ENCODE measurements at regions not wholly inside any gene's neighbourhood (a gene's known extent, or its start where the extent isn't known, plus 50 kb on each side); places are given as distances from the start of the nearest gene placed in this dataset.

- Histone ChIP-seq H3K4me1 (ENCODE audit: insufficient read depth, low read length) (no peaks in the 10 kb centered on the region), H3K27ac (ENCODE audit: low read depth, low read length) (no peak overlapping the region), H3K36me3 (ENCODE audit: insufficient read depth, low read length) (no peaks in the 10 kb centered on the region), H3K4me3 (ENCODE audit: low read length) (no peak overlapping the region), H3K27me3 (ENCODE audit: insufficient read depth, low read length) (no peaks in the 10 kb centered on the region), H3K9me3 (ENCODE audit: insufficient read depth, low read depth, low read length) (no peaks in the 10 kb centered on the region), H3K9ac (ENCODE audit: low read depth, low read length) (no peak overlapping the region)
- WGBS, result 94% methylated on average over 12 of the region's 12 CpGs
Observed at GRCh38 chr3:187958432-187959003, 195.4 kb upstream of the LPP start.

GRCh38 chr3:187960820-187961219 lies 193.1 kb upstream of the LPP start:
- H3K4me1 ChIP-seq (ENCODE audit: insufficient read depth, low read length), result no peaks in the 10 kb centered on the region
- 92% methylated on average over 2 of the region's 2 CpGs for WGBS
- H3K27ac ChIP-seq (ENCODE audit: low read depth, low read length), result no peak overlapping the region

GRCh38 chr3:187961366-187961765 lies 192.6 kb upstream of the LPP start:
- no peaks in the 10 kb centered on the region for H3K4me1 ChIP-seq (ENCODE audit: insufficient read depth, low read length)
- 95% methylated on average over 2 of the region's 2 CpGs for WGBS

More at GRCh38 chr3:187960820-187961219, 193.1 kb upstream of the LPP start:
- Histone ChIP-seq H3K9me3 (ENCODE audit: insufficient read depth, low read depth, low read length) (no peaks in the 10 kb centered on the region), H3K4me3 (ENCODE audit: low read length) (no peak overlapping the region), H3K9ac (ENCODE audit: low read depth, low read length) (no peak overlapping the region), H3K27me3 (ENCODE audit: insufficient read depth, low read length) (no peaks in the 10 kb centered on the region), H3K36me3 (ENCODE audit: insufficient read depth, low read length) (no peaks in the 10 kb centered on the region)

DNA sequence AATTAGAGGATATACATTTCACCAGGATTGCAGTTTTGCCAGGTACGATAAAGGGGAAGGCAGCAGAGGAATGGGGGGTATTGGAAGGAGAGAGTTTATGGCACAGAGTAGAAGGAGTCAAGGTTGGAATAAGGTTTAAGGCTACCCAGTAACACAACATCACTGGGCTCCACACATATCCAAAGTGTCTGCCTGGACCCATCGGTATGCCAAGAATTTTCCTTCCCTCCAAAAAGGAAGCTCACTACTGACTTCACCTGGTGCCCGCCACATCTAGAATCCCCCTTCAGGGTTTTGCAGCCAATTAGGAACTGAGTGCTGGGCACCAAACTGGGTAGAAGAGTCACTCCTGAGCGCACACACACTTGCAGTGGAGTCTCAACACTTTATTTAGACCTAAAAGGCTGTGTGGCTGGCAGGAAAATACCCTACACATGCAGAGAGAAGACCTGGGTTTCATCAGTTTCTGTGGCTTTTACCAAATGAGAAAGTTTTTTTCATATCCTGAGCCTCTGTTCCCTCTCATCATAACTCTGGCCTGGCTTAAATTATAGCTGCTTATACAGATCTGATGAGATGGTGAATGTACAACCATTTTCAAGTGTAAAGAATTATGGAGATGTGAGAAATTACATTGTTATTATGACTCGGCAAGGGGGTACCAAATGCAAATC lies 190.8 kb upstream of the LPP start:
- no peaks in the 10 kb centered on the region for H3K27me3 ChIP-seq (ENCODE audit: insufficient read depth, low read length)
- WGBS, result 89% methylated on average over 5 of the region's 5 CpGs
- H3K4me3 ChIP-seq (ENCODE audit: low read length), result no peak overlapping the region
- no peaks in the 10 kb centered on the region for H3K9me3 ChIP-seq (ENCODE audit: insufficient read depth, low read depth, low read length)
- no peak overlapping the region for H3K9ac ChIP-seq (ENCODE audit: low read depth, low read length)
- H3K27ac ChIP-seq (ENCODE audit: low read depth, low read length), result no peak overlapping the region
- H3K4me1 ChIP-seq (ENCODE audit: insufficient read depth, low read length), result no peaks in the 10 kb centered on the region
- no peaks in the 10 kb centered on the region for H3K36me3 ChIP-seq (ENCODE audit: insufficient read depth, low read length)

More at GRCh38 chr3:187961366-187961765, 192.6 kb upstream of the LPP start:
- H3K9ac ChIP-seq (ENCODE audit: low read depth, low read length), result no peak overlapping the region
- no peak overlapping the region for H3K4me3 ChIP-seq (ENCODE audit: low read length)
- no peaks in the 10 kb centered on the region for H3K27me3 ChIP-seq (ENCODE audit: insufficient read depth, low read length)
- H3K27ac ChIP-seq (ENCODE audit: low read depth, low read length), result no peak overlapping the region
- H3K36me3 ChIP-seq (ENCODE audit: insufficient read depth, low read length), result no peaks in the 10 kb centered on the region
- no peaks in the 10 kb centered on the region for H3K9me3 ChIP-seq (ENCODE audit: insufficient read depth, low read depth, low read length)

GRCh38 chr3:187963677-187964385 lies 190.1 kb upstream of the LPP start:
- H3K27me3 ChIP-seq (ENCODE audit: insufficient read depth, low read length), result no peaks in the 10 kb centered on the region
- H3K36me3 ChIP-seq (ENCODE audit: insufficient read depth, low read length), result no peaks in the 10 kb centered on the region
- 93% methylated on average over 2 of the region's 3 CpGs for WGBS
- no peak overlapping the region for H3K4me3 ChIP-seq (ENCODE audit: low read length)
- H3K27ac ChIP-seq (ENCODE audit: low read depth, low read length), result no peak overlapping the region
- H3K4me1 ChIP-seq (ENCODE audit: insufficient read depth, low read length), result no peaks in the 10 kb centered on the region
- no peaks in the 10 kb centered on the region for H3K9me3 ChIP-seq (ENCODE audit: insufficient read depth, low read depth, low read length)
- no peak overlapping the region for H3K9ac ChIP-seq (ENCODE audit: low read depth, low read length)

- Histone ChIP-seq H3K4me1 (ENCODE audit: insufficient read depth, low read length) (no peaks in the 10 kb centered on the region), H3K9me3 (ENCODE audit: insufficient read depth, low read depth, low read length) (no peaks in the 10 kb centered on the region)
- 100% methylated on average over 2 of the region's 2 CpGs for WGBS
Observed at GRCh38 chr3:187964760-187965159, 189.2 kb upstream of the LPP start.

GRCh38 chr3:187966096-187966495 lies 187.9 kb upstream of the LPP start:
- Histone ChIP-seq H3K9ac (ENCODE audit: low read depth, low read length) (no peak overlapping the region), H3K9me3 (ENCODE audit: insufficient read depth, low read depth, low read length) (no peaks in the 10 kb centered on the region), H3K4me3 (ENCODE audit: low read length) (no peak overlapping the region), H3K27me3 (ENCODE audit: insufficient read depth, low read length) (no peaks in the 10 kb centered on the region), H3K36me3 (ENCODE audit: insufficient read depth, low read length) (no peaks in the 10 kb centered on the region), H3K27ac (ENCODE audit: low read depth, low read length) (no peak overlapping the region), H3K4me1 (ENCODE audit: insufficient read depth, low read length) (no peaks in the 10 kb centered on the region)
- WGBS, result 92% methylated on average over 4 of the region's 4 CpGs

More at GRCh38 chr3:187964760-187965159, 189.2 kb upstream of the LPP start:
- Histone ChIP-seq H3K9ac (ENCODE audit: low read depth, low read length) (no peak overlapping the region), H3K27ac (ENCODE audit: low read depth, low read length) (no peak overlapping the region), H3K36me3 (ENCODE audit: insufficient read depth, low read length) (no peaks in the 10 kb centered on the region), H3K4me3 (ENCODE audit: low read length) (no peak overlapping the region), H3K27me3 (ENCODE audit: insufficient read depth, low read length) (no peaks in the 10 kb centered on the region)

GRCh38 chr3:187966636-187967406 lies 187.1 kb upstream of the LPP start:
- H3K27ac ChIP-seq (ENCODE audit: low read depth, low read length), result no peak overlapping the region
- no peak overlapping the region for H3K9ac ChIP-seq (ENCODE audit: low read depth, low read length)
- H3K36me3 ChIP-seq (ENCODE audit: insufficient read depth, low read length), result no peaks in the 10 kb centered on the region
- no peaks in the 10 kb centered on the region for H3K27me3 ChIP-seq (ENCODE audit: insufficient read depth, low read length)
- no peaks in the 10 kb centered on the region for H3K4me1 ChIP-seq (ENCODE audit: insufficient read depth, low read length)
- H3K9me3 ChIP-seq (ENCODE audit: insufficient read depth, low read depth, low read length), result no peaks in the 10 kb centered on the region
- H3K4me3 ChIP-seq (ENCODE audit: low read length), result no peak overlapping the region
- WGBS, result 91% methylated on average over 7 of the region's 8 CpGs

GRCh38 chr3:187967993-187968392 lies 186.0 kb upstream of the LPP start:
- H3K27ac ChIP-seq (ENCODE audit: low read depth, low read length), result no peak overlapping the region
- no peaks in the 10 kb centered on the region for H3K27me3 ChIP-seq (ENCODE audit: insufficient read depth, low read length)
- no peaks in the 10 kb centered on the region for H3K36me3 ChIP-seq (ENCODE audit: insufficient read depth, low read length)
- H3K9ac ChIP-seq (ENCODE audit: low read depth, low read length), result no peak overlapping the region
- no peak overlapping the region for H3K4me3 ChIP-seq (ENCODE audit: low read length)
- H3K4me1 ChIP-seq (ENCODE audit: insufficient read depth, low read length), result no peaks in the 10 kb centered on the region
- 90% methylated on average over 5 of the region's 5 CpGs for WGBS
- no peaks in the 10 kb centered on the region for H3K9me3 ChIP-seq (ENCODE audit: insufficient read depth, low read depth, low read length)

DNA sequence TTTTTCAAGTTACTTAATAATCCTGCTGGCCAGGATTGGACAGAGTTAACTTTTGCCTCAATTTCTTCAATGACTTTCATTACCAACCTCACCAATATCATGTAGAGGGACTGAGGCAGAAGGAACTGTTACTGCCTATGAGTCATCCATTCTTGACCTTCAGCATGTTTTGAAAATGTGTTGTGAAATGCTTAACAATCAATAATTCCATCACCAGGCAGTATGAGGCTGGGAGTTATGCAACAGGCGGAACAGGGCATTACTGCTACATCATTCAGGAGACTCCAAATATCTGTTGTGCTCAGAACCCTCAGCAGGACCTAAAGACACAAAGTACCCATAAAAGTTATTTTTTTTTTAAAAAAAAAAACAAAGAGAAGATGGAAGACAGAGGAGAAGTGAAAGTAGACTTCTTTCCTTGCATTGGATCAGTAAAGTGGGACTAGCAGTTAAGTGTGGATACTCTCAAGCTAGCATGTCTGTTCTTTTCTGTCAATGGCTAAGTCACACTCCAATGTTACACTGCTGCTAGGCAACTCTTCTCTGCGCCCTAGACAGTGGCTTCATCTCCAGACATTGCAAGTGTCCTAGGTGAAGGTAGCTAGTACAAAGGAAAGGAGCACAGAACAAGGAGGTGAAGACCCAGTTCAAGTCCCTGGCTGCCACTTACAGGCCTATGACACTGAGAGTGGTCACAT lies 184.9 kb upstream of the LPP start:
- no peak overlapping the region for H3K27ac ChIP-seq (ENCODE audit: low read depth, low read length)
- H3K4me1 ChIP-seq (ENCODE audit: insufficient read depth, low read length), result no peaks in the 10 kb centered on the region
- no peak overlapping the region for H3K4me3 ChIP-seq (ENCODE audit: low read length)
- H3K9ac ChIP-seq (ENCODE audit: low read depth, low read length), result no peak overlapping the region
- 92% methylated on average over 2 of the region's 2 CpGs for WGBS
- no peaks in the 10 kb centered on the region for H3K36me3 ChIP-seq (ENCODE audit: insufficient read depth, low read length)
- no peaks in the 10 kb centered on the region for H3K9me3 ChIP-seq (ENCODE audit: insufficient read depth, low read depth, low read length)
- no peaks in the 10 kb centered on the region for H3K27me3 ChIP-seq (ENCODE audit: insufficient read depth, low read length)

Measured in HUES64 (cell line).